CD4-positive, alpha-beta T cell treated with Interleukin-4 for 1 hour (primary cell): ENCODE measurements at regions not wholly inside any gene's neighbourhood (a gene's known extent, or its start where the extent isn't known, plus 50 kb on each side); places are given as distances from the start of the nearest gene placed in this dataset.

ENCODE experiments used
- DNase-seq, 2 donors: peaks; one replicate each; pipeline ENCODE4 v3.0.0-alpha.2; 2020 to 2022

DNA sequence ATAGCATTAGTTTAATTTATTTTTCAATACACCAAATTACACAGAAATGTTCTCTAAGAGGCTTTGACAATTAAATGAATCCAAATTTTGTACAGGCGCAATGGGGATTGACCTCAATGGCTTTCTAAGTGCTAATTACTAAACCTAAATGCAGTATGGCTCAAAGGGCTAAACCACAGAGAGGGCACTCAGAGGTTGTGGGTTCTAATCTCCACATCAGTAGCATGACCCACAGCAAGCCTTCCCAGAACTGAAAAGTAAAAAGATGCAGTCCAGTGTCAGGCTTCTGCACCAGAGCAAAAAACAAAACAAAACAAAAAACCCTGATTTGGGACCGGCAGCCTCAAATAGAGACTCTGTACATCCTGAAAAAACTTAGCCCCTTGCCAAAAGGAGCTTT lies 579.2 kb upstream of the PKN2 start:
- DNase-seq: no peak

DNA sequence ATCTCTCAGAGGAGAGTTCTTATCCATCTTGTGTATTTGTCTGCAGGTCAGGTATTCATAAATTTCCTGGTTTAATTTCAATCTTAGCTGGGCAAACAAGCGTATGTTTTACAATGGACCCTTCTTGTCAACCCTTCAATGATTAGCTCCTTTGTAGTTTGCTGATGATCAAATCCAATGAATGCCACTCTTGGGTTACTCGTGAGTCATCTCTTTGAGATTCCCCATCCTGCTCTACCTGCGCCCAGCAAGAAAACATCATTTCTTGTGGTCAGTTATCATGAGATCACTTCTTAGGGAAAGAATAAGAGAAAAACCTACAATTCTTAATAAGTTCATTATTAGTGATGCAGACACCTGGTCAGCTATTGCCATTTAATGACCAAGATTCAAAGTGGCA lies 572.3 kb upstream of the PKN2 start:
- DNase-seq: no peak

DNA sequence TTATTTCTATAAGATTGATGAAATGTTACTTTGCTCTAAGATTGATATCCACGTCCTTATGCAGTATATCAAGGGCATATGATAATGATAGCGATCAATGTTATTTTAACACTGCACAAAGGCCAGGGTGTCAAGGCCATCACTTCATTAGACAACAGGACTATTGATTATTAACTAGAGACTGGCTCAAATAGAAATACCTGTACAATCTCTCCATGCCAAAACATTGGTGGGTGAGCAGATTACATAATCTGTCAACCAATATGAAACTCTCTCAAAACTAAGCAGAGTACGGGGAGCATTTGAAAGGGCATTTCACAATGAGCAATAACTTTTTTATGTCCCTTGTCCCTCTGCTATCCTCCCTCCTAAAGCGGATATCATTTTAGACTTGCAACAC lies 566.5 kb upstream of the PKN2 start:
- DNase-seq: no peak

- DNase-seq: no peak
Observed at GRCh38 chr1:88118176-88118845, 565.8 kb upstream of the PKN2 start.

DNA sequence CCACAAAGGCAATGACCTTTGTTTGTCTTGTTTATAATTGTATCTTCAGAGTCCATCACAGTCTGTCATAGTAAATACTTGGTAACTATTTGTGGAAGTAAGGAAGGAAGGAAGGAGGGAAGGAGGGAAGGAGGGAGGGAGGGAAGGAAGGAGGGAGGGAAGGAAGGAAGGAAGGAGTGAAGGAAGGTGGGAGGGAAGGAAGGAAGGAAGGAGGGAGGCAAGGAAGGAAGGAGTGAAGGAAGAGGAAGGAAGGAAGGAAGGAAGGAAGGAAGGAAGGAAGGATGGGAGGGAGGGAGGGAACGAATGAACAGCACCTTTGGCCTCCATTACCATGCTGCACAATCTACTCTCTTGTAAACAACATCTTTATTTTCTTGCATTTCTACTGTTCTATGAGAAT lies 559.5 kb upstream of the PKN2 start:
- no peak for DNase-seq

DNA sequence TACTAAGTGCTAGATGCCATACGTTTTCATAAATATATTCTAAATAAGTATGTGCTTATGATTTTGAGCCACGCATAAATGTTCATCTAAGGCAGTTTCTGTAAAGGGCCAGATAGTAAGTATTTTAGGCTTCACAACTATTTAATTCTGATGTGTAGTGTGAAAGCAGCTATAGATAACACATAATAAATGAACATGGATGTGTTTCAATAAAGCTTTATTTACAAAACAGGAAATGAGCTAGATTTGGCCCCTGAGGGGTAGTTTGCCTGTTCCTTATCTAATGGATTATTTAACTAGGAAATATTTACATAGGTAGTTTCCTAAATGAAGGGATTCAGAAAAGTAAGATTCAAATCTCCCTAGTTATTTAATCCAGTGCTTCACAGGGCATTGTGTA lies 557.6 kb upstream of the PKN2 start:
- no peak for DNase-seq

DNA sequence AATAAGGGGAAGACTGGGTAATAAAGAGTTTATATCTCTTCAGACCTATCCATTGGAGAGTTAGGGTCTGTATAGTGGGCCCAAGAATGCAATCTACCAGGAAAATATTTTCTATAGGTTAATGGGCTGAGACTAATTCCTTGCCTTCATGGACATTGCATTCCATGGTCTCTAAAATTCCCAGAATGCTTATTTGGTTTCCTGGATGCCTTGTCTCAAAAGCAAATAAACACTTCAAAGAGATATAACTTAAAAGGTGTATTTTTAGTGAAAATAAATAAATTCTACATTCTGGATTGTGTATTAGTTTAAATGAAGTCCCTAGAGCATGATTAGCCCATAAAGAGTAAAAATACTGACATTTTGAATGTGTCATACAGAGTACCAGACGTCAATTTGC lies 550.1 kb upstream of the PKN2 start:
- DNase-seq: no peak

- no peak for DNase-seq
Observed at GRCh38 chr1:88134983-88135921, 548.8 kb upstream of the PKN2 start.

GRCh38 chr1:88139633-88140032 lies 544.4 kb upstream of the PKN2 start:
- no peak for DNase-seq

- no peak for DNase-seq
Observed at GRCh38 chr1:88140325-88140724, 543.7 kb upstream of the PKN2 start.

DNA sequence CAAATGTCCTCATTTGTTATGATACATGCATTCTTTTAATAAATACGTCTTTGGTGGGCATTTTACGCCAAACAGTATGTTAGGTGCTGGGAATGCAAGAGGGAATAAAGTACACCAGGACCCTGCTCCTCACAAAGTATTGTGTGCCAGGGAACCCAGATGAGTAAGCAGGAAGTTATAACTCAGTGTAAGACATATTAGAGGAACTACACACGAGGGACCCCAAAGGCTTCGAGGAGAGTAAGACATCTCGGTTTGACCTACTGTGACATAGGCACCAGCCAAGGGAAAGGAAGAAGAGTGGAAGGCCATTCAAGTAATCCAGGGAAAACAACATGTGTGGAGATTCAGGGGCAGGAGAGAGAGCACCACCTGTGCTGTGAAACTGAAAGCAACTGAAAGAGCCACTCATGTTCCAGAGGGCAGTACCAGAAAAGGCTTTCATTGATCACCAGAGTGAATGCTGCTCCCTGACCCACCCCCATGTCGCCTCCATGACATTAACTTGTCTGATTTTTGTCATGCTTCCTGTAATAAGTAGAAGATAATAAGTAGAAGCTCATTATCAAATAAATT lies 542.5 kb upstream of the PKN2 start:
- no peak for DNase-seq

DNA sequence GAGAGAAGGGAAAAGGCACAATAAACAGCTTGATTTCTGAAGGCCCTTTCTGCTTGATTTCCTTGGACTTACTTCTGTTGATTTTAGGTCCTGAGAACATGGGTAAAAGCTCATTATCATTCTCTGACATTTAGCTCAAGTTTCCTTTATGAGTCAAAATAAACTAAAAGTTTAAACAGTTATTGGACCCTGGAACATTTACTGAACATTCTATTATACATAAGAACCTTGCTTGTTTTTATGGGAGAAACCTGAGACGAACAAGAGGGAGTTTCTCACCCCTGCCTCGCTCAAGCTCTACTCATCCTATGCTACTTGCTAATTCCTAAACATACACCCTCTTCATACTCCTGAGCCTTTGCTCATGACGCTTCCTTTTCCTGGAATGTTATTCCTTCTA lies 538.3 kb upstream of the PKN2 start:
- no peak for DNase-seq

DNA sequence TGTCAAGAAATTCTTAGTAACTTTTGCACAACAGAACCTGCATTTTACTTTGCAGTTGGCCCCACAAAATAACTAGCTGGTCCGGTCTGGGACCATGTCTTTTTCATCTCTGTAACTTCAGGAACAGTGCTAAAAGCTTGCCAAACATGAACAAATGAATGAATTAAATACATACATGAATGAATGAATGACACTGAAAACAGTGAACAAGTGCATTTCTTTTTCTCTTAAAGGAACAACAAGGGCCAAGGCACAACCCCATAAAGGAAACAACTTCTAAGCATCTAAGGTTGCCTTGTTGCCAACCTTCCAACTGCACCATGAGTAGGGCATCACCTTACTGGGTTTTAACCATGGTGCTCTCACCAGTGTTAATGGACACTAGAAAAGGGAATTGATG lies 534.4 kb upstream of the PKN2 start:
- DNase-seq: no peak

DNA sequence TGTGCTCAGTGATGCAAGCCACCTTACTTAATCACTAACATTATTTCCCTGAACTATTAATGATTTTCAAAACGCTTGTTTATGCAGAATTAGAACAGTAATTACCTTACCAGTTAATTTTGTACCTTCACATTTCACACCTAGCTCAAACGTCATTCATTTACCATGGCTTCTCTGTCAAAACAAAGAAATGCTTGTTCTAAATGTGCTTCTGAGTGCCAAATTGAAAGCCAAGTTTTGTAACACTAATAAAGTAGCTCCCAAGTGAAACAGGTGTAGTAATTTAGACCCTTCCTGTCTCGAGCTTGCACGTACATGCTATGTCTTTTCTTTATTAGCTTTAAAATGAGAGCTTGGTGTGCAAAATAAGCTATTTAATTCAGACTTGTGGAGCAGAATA lies 533.7 kb upstream of the PKN2 start:
- DNase-seq: no peak

- DNase-seq: no peak
Observed at GRCh38 chr1:88163187-88163586, 520.9 kb upstream of the PKN2 start.

GRCh38 chr1:88168126-88168525 lies 515.9 kb upstream of the PKN2 start:
- no peak for DNase-seq

- DNase-seq: no peak
Observed at GRCh38 chr1:88169139-88169538, 514.9 kb upstream of the PKN2 start.

GRCh38 chr1:88169939-88170338 lies 514.1 kb upstream of the PKN2 start:
- DNase-seq: no peak

GRCh38 chr1:88175120-88175630 lies 508.9 kb upstream of the PKN2 start:
- no peak for DNase-seq

- DNase-seq: no peak
Observed at GRCh38 chr1:88175631-88176226, 508.3 kb upstream of the PKN2 start.

GRCh38 chr1:88179943-88180342 lies 504.1 kb upstream of the PKN2 start:
- DNase-seq: no peak

GRCh38 chr1:88180449-88181108 lies 503.5 kb upstream of the PKN2 start:
- DNase-seq: peak; percentile 38 to 64

- DNase-seq: no peak
Observed at GRCh38 chr1:88186911-88187310, 497.2 kb upstream of the PKN2 start.
